ENCODE measurements at regions not wholly inside any gene's neighbourhood (a gene's known extent, or its start where the extent isn't known, plus 50 kb on each side); places are given as distances from the start of the nearest gene placed in this dataset.

- no peak for TF ChIP-seq ZNF384 (IDR thresholded peaks at IDR 0.05)
- TF ChIP-seq FOXK2 (IDR thresholded peaks at IDR 0.05): no peak
- no peak for TF ChIP-seq BHLHE40 (IDR thresholded peaks at IDR 0.05; ENCODE audit: borderline replicate concordance)
- TF ChIP-seq HDGF (IDR thresholded peaks at IDR 0.05; ENCODE audit: borderline replicate concordance): no peak
- TF ChIP-seq NFRKB (IDR thresholded peaks at IDR 0.05): no peak
- no peak for TF ChIP-seq TARDBP (IDR thresholded peaks at IDR 0.05)
- no peak for TF ChIP-seq SUZ12 (IDR thresholded peaks at IDR 0.05)
- TF ChIP-seq L3MBTL2 (conservative IDR thresholded peaks at IDR 0.05): no peak
- no peak for TF ChIP-seq PKNOX1 (IDR thresholded peaks at IDR 0.05)
- TF ChIP-seq ELF4 (IDR thresholded peaks at IDR 0.05): no peak
Measured at GRCh38 chr2:126303113-126303512, 352.8 kb upstream of the GYPC start.

Data from HEK293T (cell line).